IMR-90 (cell line): ENCODE measurements at regions not wholly inside any gene's neighbourhood (a gene's known extent, or its start where the extent isn't known, plus 50 kb on each side); places are given as distances from the start of the nearest gene placed in this dataset.
A peak's percentile ranks its signal among the peaks of the same experiment; 100 is the strongest.

ENCODE experiments used
- ATAC-seq: fragments of 200-7000 bp; cut with Tn5 transposase; 2 replicates; pipeline ENCODE4 v1.9.1; 2020; ENCODE audit warnings: low read depth, mild to moderate bottlenecking, moderate library complexity
- BruUV-seq: library from RNA; stranded (reverse); fragments of 400-500 nt; replicated peaks from 2 replicates; lab custom pipeline; 2021; lab: Mats Ljungman, UMichigan
- CTCF ChIA-PET: fragments of 300-600 bp; formaldehyde crosslinking; extraction: SDS; loops from one replicate; lab custom pipeline; 2021; ENCODE audit warnings: antibody characterized with exemption; lab: Yijun Ruan, JAX
- POLR2A ChIA-PET: fragments of 300-600 bp; sonication (Branson Sonifier 250); formaldehyde crosslinking; loops from one replicate; lab custom pipeline; 2022; ENCODE audit warnings: antibody characterized with exemption; ENCODE audit not compliant: unreplicated experiment; lab: Charles Lee
- DNase-seq: peaks from one replicate; pipeline ENCODE4 v3.0.0; 2013
- H2AFZ ChIP-seq: replicated peaks from 2 replicates; pipeline ENCODE3; 2013; ENCODE audit warnings: low read length, mild to moderate bottlenecking; ENCODE audit not compliant: poor library complexity
- H2AK5ac ChIP-seq: 2 replicates; pipeline ENCODE4 v1.6.1; 2013; ENCODE audit warnings: low read depth, low read length, inconsistent platforms
- H2AK9ac ChIP-seq: replicated peaks from 2 replicates; pipeline ENCODE3; 2013; ENCODE audit warnings: mild to moderate bottlenecking, low read depth, low read length, moderate library complexity; ENCODE audit not compliant: poor library complexity
- H2BK120ac ChIP-seq: 2 replicates; pipeline ENCODE4 v1.6.1; 2013; ENCODE audit warnings: low read depth, low read length, inconsistent platforms
- H2BK15ac ChIP-seq: 3 replicates; pipeline ENCODE4 v1.6.1; 2013; ENCODE audit warnings: low read depth, low read length, inconsistent platforms
- H2BK20ac ChIP-seq: 2 replicates; pipeline ENCODE4 v1.6.1; 2013; ENCODE audit warnings: low read depth, mild to moderate bottlenecking, inconsistent platforms, low read length, moderate library complexity
- H2BK5ac ChIP-seq: 2 replicates; pipeline ENCODE4 v1.6.1; 2013; ENCODE audit warnings: mild to moderate bottlenecking, low read depth, low read length, inconsistent platforms; ENCODE audit not compliant: poor library complexity, severe bottlenecking
- H3K14ac ChIP-seq: replicated peaks from 2 replicates; pipeline ENCODE4 v1.6.1; 2013; ENCODE audit warnings: low read depth, low read length, inconsistent platforms
- H3K18ac ChIP-seq: 2 replicates; pipeline ENCODE4 v1.6.1; 2013; ENCODE audit warnings: low read depth, low read length, control low read depth
- H3K23ac ChIP-seq: 2 replicates; pipeline ENCODE4 v1.6.1; 2013; ENCODE audit warnings: low read depth, low read length, inconsistent platforms
- H3K27ac ChIP-seq: 2 replicates; pipeline ENCODE4 v1.5.1; 2013; ENCODE audit warnings: mild to moderate bottlenecking, control low read depth, low read length; ENCODE audit not compliant: insufficient read depth
- H3K27me3 ChIP-seq: 2 replicates; pipeline ENCODE4 v1.6.1; 2013; ENCODE audit warnings: low read length; ENCODE audit not compliant: control insufficient read depth, insufficient read depth
- H3K36me3 ChIP-seq: 2 replicates; pipeline ENCODE4 v1.6.1; 2013; ENCODE audit warnings: low read length, mixed read lengths; ENCODE audit not compliant: control insufficient read depth, insufficient read depth
- H3K4ac ChIP-seq: 2 replicates; pipeline ENCODE4 v1.6.1; 2013; ENCODE audit warnings: low read depth, low read length, inconsistent platforms
- H3K4me1 ChIP-seq: 2 replicates; pipeline ENCODE4 v1.6.1; 2013; ENCODE audit warnings: low read length, mixed read lengths; ENCODE audit not compliant: control insufficient read depth, insufficient read depth
- H3K4me2 ChIP-seq: 2 replicates; pipeline ENCODE4 v1.6.1; 2013; ENCODE audit warnings: low read depth, mild to moderate bottlenecking, control low read depth, low read length, moderate library complexity
- H3K4me3 ChIP-seq: 2 replicates; pipeline ENCODE4 v1.5.1; 2013; ENCODE audit warnings: low read depth, mild to moderate bottlenecking, control low read depth, low read length, moderate library complexity; ENCODE audit not compliant: insufficient read depth
- H3K56ac ChIP-seq: 2 replicates; pipeline ENCODE4 v1.6.1; 2013; ENCODE audit warnings: low read length, inconsistent platforms; ENCODE audit not compliant: insufficient read depth; ENCODE audit errors: extremely low read depth
- H3K79me1 ChIP-seq, 2 experiments: 2 replicates each; pipeline ENCODE4 v1.6.1; 2013; ENCODE audit warnings: low read length in 2 of 2, inconsistent platforms in 1 of 2, low read depth in 1 of 2
- H3K9ac ChIP-seq: 2 replicates; pipeline ENCODE4 v1.6.1; 2013; ENCODE audit warnings: low read depth, low read length, control low read depth
- H3K9me1 ChIP-seq: 2 replicates; pipeline ENCODE4 v1.6.1; 2013; ENCODE audit warnings: low read length, inconsistent platforms; ENCODE audit not compliant: insufficient read depth
- H3K9me3 ChIP-seq: 2 replicates; pipeline ENCODE4 v1.6.1; 2013; ENCODE audit warnings: low read length; ENCODE audit not compliant: control insufficient read depth, insufficient read depth
- H4K20me1 ChIP-seq: 2 replicates; pipeline ENCODE4 v1.6.1; 2013; ENCODE audit warnings: low read length, inconsistent platforms; ENCODE audit not compliant: insufficient read depth
- H4K5ac ChIP-seq: 2 replicates; pipeline ENCODE4 v1.6.1; 2013; ENCODE audit warnings: mild to moderate bottlenecking, low read depth, low read length, control low read depth
- H4K8ac ChIP-seq, 2 experiments: 2 replicates each; pipeline ENCODE4 v1.6.1; 2013; ENCODE audit warnings: low read depth in 2 of 2, low read length in 2 of 2, control low read depth in 1 of 2, inconsistent platforms in 1 of 2
- H4K91ac ChIP-seq: 2 replicates; pipeline ENCODE4 v1.6.1; 2013; ENCODE audit warnings: low read depth, low read length, inconsistent platforms; ENCODE audit not compliant: insufficient read depth
- BHLHE40 ChIP-seq: fragments of 150-350 bp; IDR thresholded peaks from 2 replicates; pipeline ENCODE4 v1.6.1; 2016; ENCODE audit warnings: mild to moderate bottlenecking, low read depth, low read length
- CEBPB ChIP-seq: IDR thresholded peaks from 2 replicates; pipeline ENCODE4 v1.6.1; 2012; ENCODE audit warnings: low read depth, low read length, improper control_type of control experiment
- CHD1 ChIP-seq: IDR thresholded peaks from 2 replicates; pipeline ENCODE4 v1.6.1; 2012; ENCODE audit warnings: low read depth, low read length, improper control_type of control experiment
- CTCF ChIP-seq: conservative IDR thresholded peaks from 2 replicates; pipeline ENCODE4 v1.5.1; 2012; ENCODE audit warnings: mild to moderate bottlenecking, low read depth, low read length, improper control_type of control experiment
- ELK1 ChIP-seq: fragments of 150-350 bp; IDR thresholded peaks from 2 replicates; pipeline ENCODE4 v1.6.1; 2016; ENCODE audit warnings: low read depth, mild to moderate bottlenecking, low read length, moderate library complexity, borderline replicate concordance
- FOS ChIP-seq: fragments of 150-350 bp; IDR thresholded peaks from 2 replicates; pipeline ENCODE4 v1.6.1; 2016; ENCODE audit warnings: low read depth, low read length
- MAFK ChIP-seq: IDR thresholded peaks from 2 replicates; pipeline ENCODE4 v1.6.1; 2012; ENCODE audit warnings: low read depth, low read length, improper control_type of control experiment
- MAZ ChIP-seq: IDR thresholded peaks from 2 replicates; pipeline ENCODE4 v1.6.1; 2012; ENCODE audit warnings: low read depth, mild to moderate bottlenecking, low read length, improper control_type of control experiment, moderate library complexity, borderline replicate concordance
- MXI1 ChIP-seq: IDR thresholded peaks from 2 replicates; pipeline ENCODE4 v1.6.1; 2012; ENCODE audit warnings: low read depth, mild to moderate bottlenecking, low read length, moderate library complexity, borderline replicate concordance
- NFE2L2 ChIP-seq: fragments of 150-350 bp; IDR thresholded peaks from 2 replicates; pipeline ENCODE4 v1.6.1; 2016; ENCODE audit warnings: low read depth, mild to moderate bottlenecking, low read length
- POLR2A ChIP-seq: IDR thresholded peaks from 2 replicates; pipeline ENCODE4 v1.6.1; 2012; ENCODE audit warnings: mild to moderate bottlenecking, low read depth, low read length
- RAD21 ChIP-seq: IDR thresholded peaks from 2 replicates; pipeline ENCODE4 v1.6.1; 2012; ENCODE audit warnings: low read length, improper control_type of control experiment
- RCOR1 ChIP-seq: IDR thresholded peaks from 2 replicates; pipeline ENCODE4 v1.6.1; 2012; ENCODE audit warnings: mild to moderate bottlenecking, low read length, improper control_type of control experiment; ENCODE audit not compliant: insufficient replicate concordance
- RFX5 ChIP-seq: IDR thresholded peaks from 2 replicates; pipeline ENCODE4 v1.8.0; 2012; ENCODE audit warnings: low read depth, mild to moderate bottlenecking, low read length, moderate library complexity
- SMC3 ChIP-seq: fragments of 150-350 bp; IDR thresholded peaks from 2 replicates; pipeline ENCODE4 v1.6.1; 2016; ENCODE audit warnings: low read depth, mild to moderate bottlenecking, antibody characterized with exemption, low read length, moderate library complexity
- USF2 ChIP-seq: fragments of 150-350 bp; IDR thresholded peaks from 2 replicates; pipeline ENCODE4 v1.6.1; 2017; ENCODE audit warnings: mild to moderate bottlenecking, antibody characterized with exemption, low read length, low read depth
- WGBS, 2 experiments: methylation state at CpG; one replicate each; pipeline versions ENCODE4 v1.1.5 to v1.1.7; 2013; ENCODE audit warnings: missing lambda C conversion rate in 2 of 2; ENCODE audit not compliant: insufficient read length in 1 of 2; ENCODE audit errors: extremely low coverage in 2 of 2; 5-methylcytosine and 5-hydroxymethylcytosine counted together
- dilution Hi-C: fragments of 300-500 bp; cut with HindIII; formaldehyde crosslinking; loops from one replicate; pipeline ENCODE4 v1.14.3; 2018; ENCODE audit warnings: low sequenced_read_pairs; ENCODE audit not compliant: unreplicated experiment
- in situ Hi-C: fragments of 300-500 bp; cut with MboI; formaldehyde crosslinking; loops from 3 replicates; pipeline ENCODE4 v1.14.3; 2019; ENCODE audit warnings: low sequenced_read_pairs, inconsistent platforms, mixed read lengths
- intact Hi-C: fragments of 100-400 bp; cut with micrococcal nuclease; formaldehyde crosslinking; loops from 2 replicates; pipeline ENCODE4 v1.10.0; 2022

- peaks cover 25% of the 10 kb centered on the region for H4K20me1 ChIP-seq
- H4K5ac ChIP-seq = no peak overlapping the region
- no TSS peak for BruUV-seq
- ATAC-seq (peak; percentile 84), DNase-seq (peak; percentile 89)
- H2BK15ac ChIP-seq = no peak overlapping the region
- H2BK120ac ChIP-seq = no peak overlapping the region
- H3K23ac ChIP-seq = no peak overlapping the region
- CTCF ChIA-PET = interaction anchor here (1.2 kb wide), 1 partner anchor 30 kb away, joined by 5 read pairs; no protein-coding TSS in a partner anchor
- POLR2A ChIA-PET = interaction anchor here (0.6 kb wide), 1 partner anchor 95 kb away, joined by 3 read pairs; no protein-coding TSS in a partner anchor
- intact Hi-C loops (no loop called here), dilution Hi-C loops (no loop called here), in situ Hi-C loops (no loop called here)
- H3K9me1 ChIP-seq = peaks cover 5% of the 10 kb centered on the region; the same call in 1 of the 2 replicates
- H3K9me3 ChIP-seq = peaks cover 6% of the 10 kb centered on the region
- H3K27me3 ChIP-seq = no peaks in the 10 kb centered on the region
- 24% methylated on average over 6 of the region's 7 CpGs; no CpG with 5 or more reads in 1 of the 2 experiments for WGBS, 2 experiments
- no peak overlapping the region for H2AK5ac ChIP-seq
- no peak for TF ChIP-seq MXI1
- TF ChIP-seq NFE2L2 = 0 out of 2 replicates have a peak, but pooled peaks have one; percentile 3
- TF ChIP-seq BHLHE40 = peak; percentile 80
- peak; percentile 35; the same call in 1 of the 2 replicates for TF ChIP-seq USF2
- no peak for TF ChIP-seq MAFK
- no peak for TF ChIP-seq ELK1
- 0 out of 2 replicates have a peak, but pooled peaks have one; percentile 8 for TF ChIP-seq CTCF
- no peak for TF ChIP-seq RAD21
- no peak; the same call in 1 of the 2 replicates for TF ChIP-seq SMC3
- TF ChIP-seq CEBPB = no peak
- no peak for TF ChIP-seq MAZ
- no peak for TF ChIP-seq RFX5
- TF ChIP-seq RCOR1 = peak; percentile 54
- TF ChIP-seq FOS = peak; percentile 66
- no peak for TF ChIP-seq POLR2A
- no peak for TF ChIP-seq CHD1
- H3K4me2 ChIP-seq = no peak overlapping the region
- no peak overlapping the region for H2BK5ac ChIP-seq
- H4K91ac ChIP-seq = no peak overlapping the region
- H3K4ac ChIP-seq = no peak overlapping the region
- H2BK20ac ChIP-seq = no peak overlapping the region
- peak overlapping the region; percentile 9 for H2AFZ ChIP-seq
- no peak overlapping the region for H3K27ac ChIP-seq
- no peak overlapping the region for H3K56ac ChIP-seq
- H3K9ac ChIP-seq = no peak overlapping the region
- no peak overlapping the region for H3K4me3 ChIP-seq
- no peak overlapping the region for H3K14ac ChIP-seq
- H3K36me3 ChIP-seq = no peaks in the 10 kb centered on the region; the same call in none of the 2 replicates
- H4K8ac ChIP-seq = no peak overlapping the region
- no peak overlapping the region for H2AK9ac ChIP-seq
- H3K4me1 ChIP-seq = peaks cover 7% of the 10 kb centered on the region
- no peak overlapping the region for H3K18ac ChIP-seq
- peaks cover 16 to 59% of the 10 kb centered on the region in 2 experiments for H3K79me1 ChIP-seq
Measured at GRCh38 chr4:3375688-3376087, 66.1 kb upstream of the HGFAC start.
